ENCODE measurements at regions not wholly inside any gene's neighbourhood (a gene's known extent, or its start where the extent isn't known, plus 50 kb on each side); places are given as distances from the start of the nearest gene placed in this dataset.

DNA sequence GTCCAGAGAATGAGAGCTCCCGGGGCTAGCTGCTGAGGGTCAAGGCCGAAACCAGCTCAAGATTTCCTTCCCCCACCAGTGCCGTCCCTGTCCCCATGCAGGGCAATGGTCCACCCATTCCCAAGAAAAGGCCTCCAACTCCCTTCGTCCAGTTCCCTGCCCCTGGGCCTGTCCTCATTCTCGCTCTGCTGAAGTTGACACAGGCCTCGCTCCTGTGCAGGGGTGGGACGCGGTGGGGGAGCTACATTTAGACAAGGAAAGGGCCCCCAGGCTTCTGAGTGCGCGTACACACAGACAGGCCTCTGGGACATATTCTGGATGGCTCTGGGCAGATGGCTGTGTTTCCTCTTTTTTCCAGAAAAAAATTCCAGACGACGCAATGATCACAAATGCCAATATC is 188.3 kb downstream of the ETS2 start:
- no peak for DNase-seq (ENCODE audit: low read depth)
- H3K4me3 ChIP-seq (ENCODE audit: low read depth, low read length) = no peak overlapping the region
- TF ChIP-seq POLR2A (IDR thresholded peaks at IDR 0.05; ENCODE audit: extremely low read depth, insufficient read length) = no peak
- TF ChIP-seq CTCF (IDR thresholded peaks at IDR 0.05; ENCODE audit: low read depth, low read length) = no peak
- no peak for TF ChIP-seq MYC (IDR thresholded peaks at IDR 0.05; ENCODE audit: low read depth, low read length)
- TF ChIP-seq, protein P1, sequence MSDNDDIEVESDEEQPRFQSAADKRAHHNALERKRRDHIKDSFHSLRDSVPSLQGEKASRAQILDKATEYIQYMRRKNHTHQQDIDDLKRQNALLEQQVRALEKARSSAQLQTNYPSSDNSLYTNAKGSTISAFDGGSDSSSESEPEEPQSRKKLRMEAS (IDR thresholded peaks at IDR 0.05; ENCODE audit: low read depth, low read length) = no peak

DNA sequence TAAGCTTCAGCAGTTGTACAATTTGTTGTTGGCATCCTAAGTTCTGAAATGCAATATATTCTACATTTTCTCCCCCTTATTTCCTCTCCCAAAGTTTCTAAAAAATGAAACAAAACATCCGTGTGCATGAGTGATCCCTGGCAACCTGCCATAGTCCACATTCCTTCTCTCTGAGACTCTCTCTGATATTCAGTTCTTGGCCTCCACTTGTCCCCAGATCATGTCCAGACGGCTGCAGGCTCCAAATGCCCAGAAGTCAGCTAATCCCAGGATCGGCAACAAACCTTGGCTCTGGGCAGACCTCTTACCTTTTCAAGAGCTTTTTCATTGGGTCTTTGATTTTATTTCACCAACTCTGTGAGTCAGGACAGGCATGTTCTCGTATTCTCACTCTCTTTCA is 187.8 kb downstream of the ETS2 start:
- no peak overlapping the region for H3K4me3 ChIP-seq (ENCODE audit: low read depth, low read length)
- no peak for DNase-seq (ENCODE audit: low read depth)
- TF ChIP-seq POLR2A (IDR thresholded peaks at IDR 0.05; ENCODE audit: extremely low read depth, insufficient read length) (no peak), CTCF (IDR thresholded peaks at IDR 0.05; ENCODE audit: low read depth, low read length) (no peak), MYC (IDR thresholded peaks at IDR 0.05; ENCODE audit: low read depth, low read length) (no peak)
- TF ChIP-seq, protein P1 (IDR thresholded peaks at IDR 0.05; ENCODE audit: low read depth, low read length) = no peak

- H3K4me3 ChIP-seq (ENCODE audit: low read depth, low read length) = no peak overlapping the region
- TF ChIP-seq, protein P1 (IDR thresholded peaks at IDR 0.05; ENCODE audit: low read depth, low read length) = no peak
- no peak for TF ChIP-seq MYC (IDR thresholded peaks at IDR 0.05; ENCODE audit: low read depth, low read length)
- no peak for TF ChIP-seq POLR2A (IDR thresholded peaks at IDR 0.05; ENCODE audit: extremely low read depth, insufficient read length)
- TF ChIP-seq CTCF (IDR thresholded peaks at IDR 0.05; ENCODE audit: low read depth, low read length) = no peak
- DNase-seq (ENCODE audit: low read depth) = no peak
Measured at GRCh38 chr21:38992737-38993136, 187.0 kb downstream of the ETS2 start.

- H3K4me3 ChIP-seq (ENCODE audit: low read depth, low read length) = no peak overlapping the region
- no peak for TF ChIP-seq MYC (IDR thresholded peaks at IDR 0.05; ENCODE audit: low read depth, low read length)
- TF ChIP-seq POLR2A (IDR thresholded peaks at IDR 0.05; ENCODE audit: extremely low read depth, insufficient read length) = no peak
- TF ChIP-seq, protein P1 (IDR thresholded peaks at IDR 0.05; ENCODE audit: low read depth, low read length) = no peak
- no peak for TF ChIP-seq CTCF (IDR thresholded peaks at IDR 0.05; ENCODE audit: low read depth, low read length)
- DNase-seq (ENCODE audit: low read depth) = no peak
Measured at GRCh38 chr21:38990424-38990794, 184.7 kb downstream of the ETS2 start.

DNA sequence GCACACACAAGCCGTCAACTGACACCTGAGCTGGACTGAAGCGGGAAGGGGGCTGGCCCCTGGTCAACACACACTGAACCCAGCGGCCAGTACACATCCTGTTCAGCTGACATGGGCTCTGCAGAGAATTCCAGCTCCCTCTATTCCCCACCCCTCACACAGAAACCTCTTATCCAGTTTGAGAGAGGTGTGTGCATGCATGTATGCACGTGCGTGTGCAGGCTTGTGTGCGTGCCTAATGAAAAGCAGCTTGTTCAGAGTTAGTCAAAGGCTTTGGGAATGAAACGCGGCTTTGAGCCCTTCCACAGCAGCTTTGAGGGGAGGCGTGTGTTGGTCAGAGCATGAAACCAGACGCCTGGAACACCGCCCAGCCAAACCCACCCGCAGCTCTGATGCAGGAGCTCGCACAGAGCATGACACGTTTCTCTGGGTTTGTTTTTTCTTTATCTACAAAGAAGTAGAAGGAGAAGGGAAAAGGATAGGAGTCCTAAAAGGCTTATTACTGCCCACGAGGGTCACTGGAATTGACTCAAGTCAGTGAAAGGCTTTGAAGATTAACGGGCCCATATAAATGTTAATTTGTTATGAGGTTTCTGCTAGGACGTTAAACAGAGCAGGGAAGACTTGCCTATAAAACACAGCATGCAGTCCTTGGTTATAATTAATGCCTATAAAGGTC is 184.2 kb downstream of the ETS2 start:
- no peak for TF ChIP-seq CTCF (IDR thresholded peaks at IDR 0.05; ENCODE audit: low read depth, low read length)
- TF ChIP-seq, protein P1 (IDR thresholded peaks at IDR 0.05; ENCODE audit: low read depth, low read length) = no peak
- TF ChIP-seq POLR2A (IDR thresholded peaks at IDR 0.05; ENCODE audit: extremely low read depth, insufficient read length) = no peak
- TF ChIP-seq MYC (IDR thresholded peaks at IDR 0.05; ENCODE audit: low read depth, low read length) = no peak
- no peak for DNase-seq (ENCODE audit: low read depth)
- H3K4me3 ChIP-seq (ENCODE audit: low read depth, low read length) = no peak overlapping the region
